ENCODE measurements at regions not wholly inside any gene's neighbourhood (a gene's known extent, or its start where the extent isn't known, plus 50 kb on each side); places are given as distances from the start of the nearest gene placed in this dataset.

DNA sequence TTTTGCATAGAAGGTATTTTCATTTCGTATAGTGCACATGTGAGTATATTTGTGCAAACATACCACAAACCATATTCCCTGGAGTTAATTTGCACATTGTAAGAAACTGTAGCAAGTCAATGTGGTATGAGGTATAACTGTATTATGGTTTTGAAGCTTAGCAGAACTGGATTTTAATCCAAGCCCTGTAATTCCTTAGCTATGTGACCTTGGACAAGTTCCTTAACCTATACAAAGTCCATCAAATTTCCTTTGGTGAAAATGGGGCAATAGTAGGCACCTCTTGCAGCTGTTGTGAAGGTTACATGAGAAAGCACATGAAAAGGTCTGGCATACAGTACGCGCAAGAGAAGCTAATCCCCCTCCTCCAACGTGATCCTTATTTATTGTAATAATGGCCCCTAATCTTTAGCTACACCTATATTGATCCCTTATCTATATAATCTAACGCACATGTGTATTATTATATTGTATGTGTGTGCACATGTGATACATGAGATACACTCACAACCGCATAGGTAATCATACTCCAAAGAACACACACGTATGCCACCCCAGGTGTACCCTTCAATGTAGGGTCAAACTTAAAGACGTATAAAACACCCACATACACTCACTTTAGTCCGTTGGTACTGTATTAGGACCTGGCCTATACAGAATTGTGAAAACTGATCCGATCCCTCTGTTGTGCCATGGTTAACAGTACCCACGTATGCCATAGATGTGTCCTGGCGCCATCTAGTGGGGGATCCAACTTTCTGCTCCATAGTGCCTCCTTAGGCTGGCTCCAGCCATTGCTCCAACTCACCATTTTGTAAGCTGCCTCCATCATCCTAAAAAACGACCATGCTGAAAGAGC, 402.9 kb upstream of the SLC14A2 start:
- H3K27me3 ChIP-seq (ENCODE audit: insufficient read depth) = no peaks in the 10 kb centered on the region
- no peaks in the 10 kb centered on the region for H3K36me3 ChIP-seq (ENCODE audit: insufficient read depth)
- no peaks in the 10 kb centered on the region; the same call in 2 of the 3 replicates for H3K36me3 Mint-ChIP-seq (ENCODE audit: low read depth)
- H3K4me3 Mint-ChIP-seq = no peak overlapping the region
- no peak overlapping the region for H3K27ac ChIP-seq (ENCODE audit: low read depth)
- H3K79me2 ChIP-seq (replicated peaks; ENCODE audit: insufficient read depth) = no peaks in the 10 kb centered on the region
- no peak overlapping the region for H3K4me2 ChIP-seq
- peak overlapping the region; percentile 94 for H2AFZ ChIP-seq
- no peaks in the 10 kb centered on the region for H4K20me1 ChIP-seq (replicated peaks; ENCODE audit: insufficient read depth)
- H3K27ac Mint-ChIP-seq = no peak overlapping the region
- no peaks in the 10 kb centered on the region for H3F3A ChIP-seq (replicated peaks; ENCODE audit: low read depth)
- peak; percentile 92 for DNase-seq (ENCODE audit: low spot score)
- ATAC-seq = peak; percentile 99
- no peaks in the 10 kb centered on the region; the same call in 2 of the 3 replicates for H3K9me3 Mint-ChIP-seq
- no peaks in the 10 kb centered on the region for H3K27me3 Mint-ChIP-seq (ENCODE audit: insufficient read depth, low read depth, poor library complexity)
- H3K9me2 ChIP-seq (ENCODE audit: insufficient read depth) = no peaks in the 10 kb centered on the region
- no peaks in the 10 kb centered on the region for H3K4me1 ChIP-seq (ENCODE audit: insufficient read depth)
- TF ChIP-seq, protein P1, sequence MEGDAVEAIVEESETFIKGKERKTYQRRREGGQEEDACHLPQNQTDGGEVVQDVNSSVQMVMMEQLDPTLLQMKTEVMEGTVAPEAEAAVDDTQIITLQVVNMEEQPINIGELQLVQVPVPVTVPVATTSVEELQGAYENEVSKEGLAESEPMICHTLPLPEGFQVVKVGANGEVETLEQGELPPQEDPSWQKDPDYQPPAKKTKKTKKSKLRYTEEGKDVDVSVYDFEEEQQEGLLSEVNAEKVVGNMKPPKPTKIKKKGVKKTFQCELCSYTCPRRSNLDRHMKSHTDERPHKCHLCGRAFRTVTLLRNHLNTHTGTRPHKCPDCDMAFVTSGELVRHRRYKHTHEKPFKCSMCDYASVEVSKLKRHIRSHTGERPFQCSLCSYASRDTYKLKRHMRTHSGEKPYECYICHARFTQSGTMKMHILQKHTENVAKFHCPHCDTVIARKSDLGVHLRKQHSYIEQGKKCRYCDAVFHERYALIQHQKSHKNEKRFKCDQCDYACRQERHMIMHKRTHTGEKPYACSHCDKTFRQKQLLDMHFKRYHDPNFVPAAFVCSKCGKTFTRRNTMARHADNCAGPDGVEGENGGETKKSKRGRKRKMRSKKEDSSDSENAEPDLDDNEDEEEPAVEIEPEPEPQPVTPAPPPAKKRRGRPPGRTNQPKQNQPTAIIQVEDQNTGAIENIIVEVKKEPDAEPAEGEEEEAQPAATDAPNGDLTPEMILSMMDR (conservative IDR thresholded peaks at IDR 0.05; ENCODE audit: low read depth in 2 of 2) = peak; percentile 99 to 100
- TF ChIP-seq POLR2AphosphoS5 (IDR thresholded peaks at IDR 0.05; ENCODE audit: low read depth) = no peak
- 0 out of 3 replicates have a peak, but pooled peaks cover 2% of the 10 kb centered on the region for H3K4me1 Mint-ChIP-seq
- no peak overlapping the region for H3K4me3 ChIP-seq

GRCh38 chr18:45213040-45213333, 402.3 kb upstream of the SLC14A2 start:
- Mint-ChIP-seq H3K27ac (no peak overlapping the region), H3K4me3 (no peak overlapping the region), H3K9me3 (no peaks in the 10 kb centered on the region; the same call in 2 of the 3 replicates), H3K27me3 (ENCODE audit: insufficient read depth, low read depth, poor library complexity) (no peaks in the 10 kb centered on the region), H3K36me3 (ENCODE audit: low read depth) (no peaks in the 10 kb centered on the region; the same call in 2 of the 3 replicates), H3K4me1 (0 out of 3 replicates have a peak, but pooled peaks cover 2% of the 10 kb centered on the region)
- Histone ChIP-seq H4K20me1 (replicated peaks; ENCODE audit: insufficient read depth) (no peaks in the 10 kb centered on the region), H3K4me1 (ENCODE audit: insufficient read depth) (no peaks in the 10 kb centered on the region), H3K27me3 (ENCODE audit: insufficient read depth) (no peaks in the 10 kb centered on the region), H3K27ac (ENCODE audit: low read depth) (no peak overlapping the region), H3K9me2 (ENCODE audit: insufficient read depth) (no peaks in the 10 kb centered on the region), H3K36me3 (ENCODE audit: insufficient read depth) (no peaks in the 10 kb centered on the region), H2AFZ (peak overlapping the region; percentile 94), H3K79me2 (replicated peaks; ENCODE audit: insufficient read depth) (no peaks in the 10 kb centered on the region), H3K4me3 (no peak overlapping the region), H3K4me2 (no peak overlapping the region), H3F3A (replicated peaks; ENCODE audit: low read depth) (no peaks in the 10 kb centered on the region)
- ATAC-seq (no peak), DNase-seq (ENCODE audit: low spot score) (no peak)
- TF ChIP-seq REST (IDR thresholded peaks at IDR 0.05; ENCODE audit: unreplicated experiment) (no peak), JUNB (IDR thresholded peaks at IDR 0.05; ENCODE audit: unreplicated experiment) (no peak), NANOG (IDR thresholded peaks at IDR 0.05; ENCODE audit: borderline replicate concordance) (no peak), STAT1 (IDR thresholded peaks at IDR 0.05; ENCODE audit: unreplicated experiment) (no peak), ZNF331 (CRISPR knock-in tag; IDR thresholded peaks at IDR 0.05; ENCODE audit: low read depth) (no peak), POLR2AphosphoS5 (IDR thresholded peaks at IDR 0.05; ENCODE audit: low read depth) (no peak), EZH2phosphoT487 (IDR thresholded peaks at IDR 0.05; ENCODE audit: unreplicated experiment) (no peak), CREB1 (CRISPR knock-in tag; IDR thresholded peaks at IDR 0.05; ENCODE audit: low read depth) (no peak), ZNF114 (CRISPR knock-in tag; IDR thresholded peaks at IDR 0.05) (no peak)
- TF ChIP-seq, protein P2, sequence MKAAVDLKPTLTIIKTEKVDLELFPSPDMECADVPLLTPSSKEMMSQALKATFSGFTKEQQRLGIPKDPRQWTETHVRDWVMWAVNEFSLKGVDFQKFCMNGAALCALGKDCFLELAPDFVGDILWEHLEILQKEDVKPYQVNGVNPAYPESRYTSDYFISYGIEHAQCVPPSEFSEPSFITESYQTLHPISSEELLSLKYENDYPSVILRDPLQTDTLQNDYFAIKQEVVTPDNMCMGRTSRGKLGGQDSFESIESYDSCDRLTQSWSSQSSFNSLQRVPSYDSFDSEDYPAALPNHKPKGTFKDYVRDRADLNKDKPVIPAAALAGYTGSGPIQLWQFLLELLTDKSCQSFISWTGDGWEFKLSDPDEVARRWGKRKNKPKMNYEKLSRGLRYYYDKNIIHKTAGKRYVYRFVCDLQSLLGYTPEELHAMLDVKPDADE (IDR thresholded peaks at IDR 0.05) = no peak
- TF ChIP-seq, protein P1 (conservative IDR thresholded peaks at IDR 0.05; ENCODE audit: low read depth in 2 of 2) = no peak
